ENCODE measurements at regions not wholly inside any gene's neighbourhood (a gene's known extent, or its start where the extent isn't known, plus 50 kb on each side); places are given as distances from the start of the nearest gene placed in this dataset.

GRCh38 chr10:33952692-33953360 lies 618.4 kb upstream of the NRP1 start:
- Histone ChIP-seq H3K79me2 (ENCODE audit: control insufficient read depth in 1 of 2, insufficient read depth in 2 of 2, low read length in 2 of 2) (no peaks in the 10 kb centered on the region), H2AFZ (ENCODE audit: low read length) (no peak overlapping the region), H4K91ac (replicated peaks; ENCODE audit: insufficient read length, low read length) (no peak overlapping the region), H3K9ac (replicated peaks in 1 of 4; ENCODE audit: extremely low read depth in 1 of 4, low read depth in 3 of 4, low read length in 3 of 4) (no peak overlapping the region), H3K79me1 (ENCODE audit: low read depth, low read length) (no peaks in the 10 kb centered on the region), H3K4me2 (ENCODE audit: insufficient read depth in 1 of 2, low read depth in 2 of 2, low read length in 2 of 2) (no peak overlapping the region), H3K18ac (ENCODE audit: extremely low read depth, low read length) (no peak overlapping the region), H3K27me3 (replicated peaks in 1 of 4; ENCODE audit: control insufficient read depth in 3 of 4, extremely low read depth in 1 of 4, insufficient read depth in 3 of 4, low read length in 3 of 4) (no peaks in the 10 kb centered on the region; a peak in 1 of 7 replicates), H2BK15ac (ENCODE audit: low read length) (no peak overlapping the region), H2BK120ac (replicated peaks; ENCODE audit: low read depth, low read length) (no peak overlapping the region), H3K4me1 (replicated peaks in 1 of 4; ENCODE audit: control insufficient read depth in 3 of 4, insufficient read depth in 4 of 4, low read length in 3 of 4) (no peaks in the 10 kb centered on the region), H3K36me3 (ENCODE audit: control insufficient read depth in 2 of 4, insufficient read depth in 4 of 4, low read length in 3 of 4) (no peaks in the 10 kb centered on the region), H3K23ac (ENCODE audit: insufficient read length) (no peak overlapping the region), H3K23me2 (ENCODE audit: low read depth, low read length) (no peaks in the 10 kb centered on the region), H3K27ac (ENCODE audit: low read depth, low read length) (no peak overlapping the region), H2BK12ac (ENCODE audit: low read depth, low read length) (no peak overlapping the region), H3K14ac (ENCODE audit: insufficient read length) (no peak overlapping the region), H3K4ac (replicated peaks; ENCODE audit: insufficient read length, low read depth, low read length) (no peak overlapping the region), H4K5ac (ENCODE audit: insufficient read length, low read depth, low read length) (no peak overlapping the region), H4K20me1 (replicated peaks in 1 of 2; ENCODE audit: control insufficient read depth in 1 of 2, insufficient read depth in 2 of 2, low read length in 2 of 2) (no peaks in the 10 kb centered on the region), H3K9me3 (ENCODE audit: insufficient read depth in 2 of 2, low read depth in 1 of 2, low read length in 1 of 2) (no peaks in the 10 kb centered on the region), H3K56ac (replicated peaks; ENCODE audit: insufficient read length, low read depth, low read length) (no peak overlapping the region), H3K4me3 (ENCODE audit: extremely low read depth in 1 of 4, insufficient read depth in 2 of 4, low read depth in 3 of 4, low read length in 4 of 4) (no peak overlapping the region), H2AK5ac (ENCODE audit: low read depth, low read length) (no peak overlapping the region), H4K8ac (ENCODE audit: extremely low read depth, insufficient read depth, low read length) (no peak overlapping the region), H2BK5ac (ENCODE audit: low read depth, low read length) (no peak overlapping the region), H2BK20ac (ENCODE audit: low read length) (no peak overlapping the region)
- TF ChIP-seq SAP30 (IDR thresholded peaks at IDR 0.05; ENCODE audit: insufficient read depth, insufficient replicate concordance, low read length) (no peak), TCF12 (IDR thresholded peaks at IDR 0.05; ENCODE audit: low read depth, low read length) (no peak), POLR2AphosphoS5 (IDR thresholded peaks at IDR 0.05; ENCODE audit: low read depth, low read length) (no peak), BRCA1 (IDR thresholded peaks at IDR 0.05; ENCODE audit: low read depth, low read length) (no peak), USF2 (IDR thresholded peaks at IDR 0.05; ENCODE audit: low read length) (no peak), SRF (IDR thresholded peaks at IDR 0.05; ENCODE audit: low read depth, low read length) (no peak), CHD1 (IDR thresholded peaks at IDR 0.05; ENCODE audit: low read depth, low read length) (no peak)
- FAIRE-seq (no peak), DNase-seq (ENCODE audit: low read depth in 1 of 2, low spot score in 2 of 2) (no peak)
- ChIA-PET CTCF (ENCODE audit: partially characterized antibody) (no interaction called here), POLR2A (ENCODE audit: partially characterized antibody) (no interaction called here)
- WGBS, 2 experiments (ENCODE audit: extremely low coverage in 1 of 2, insufficient coverage in 1 of 2, insufficient read length in 1 of 2, insufficient replicate concordance in 2 of 2, low coverage in 1 of 2, low lambda C conversion rate in 2 of 2, missing lambda C conversion rate in 1 of 2) = 91% methylated on average over 8 of the region's 8 CpGs; no CpG with 5 or more reads in 1 of the 2 experiments

Data from H1 (cell line).